Ishikawa (cell line): ENCODE measurements at regions not wholly inside any gene's neighbourhood (a gene's known extent, or its start where the extent isn't known, plus 50 kb on each side); places are given as distances from the start of the nearest gene placed in this dataset.

ENCODE experiments used
- CEBPB ChIP-seq: IDR thresholded peaks from 2 replicates; pipeline ENCODE4 v1.6.1; 2012
- CREB1 ChIP-seq: IDR thresholded peaks from 2 replicates; pipeline ENCODE4 v1.6.1; 2012; ENCODE audit warnings: low read depth
- EGR1 ChIP-seq: IDR thresholded peaks from 2 replicates; pipeline ENCODE4 v1.6.1; 2012
- EP300 ChIP-seq: IDR thresholded peaks from 2 replicates; pipeline ENCODE4 v1.6.1; 2012; ENCODE audit warnings: borderline replicate concordance
- FOXM1 ChIP-seq: IDR thresholded peaks from 2 replicates; pipeline ENCODE4 v1.6.1; 2012; ENCODE audit warnings: low read depth, borderline replicate concordance
- MAX ChIP-seq: IDR thresholded peaks from 2 replicates; pipeline ENCODE4 v1.6.1; 2012
- NFIC ChIP-seq: IDR thresholded peaks from 2 replicates; pipeline ENCODE4 v1.6.1; 2012
- RAD21 ChIP-seq: IDR thresholded peaks from 2 replicates; pipeline ENCODE4 v1.6.1; 2012; ENCODE audit warnings: low read depth
- TAF1 ChIP-seq: IDR thresholded peaks from 2 replicates; pipeline ENCODE4 v1.6.1; 2012; ENCODE audit warnings: low read depth, mild to moderate bottlenecking
- TEAD4 ChIP-seq: IDR thresholded peaks from 2 replicates; pipeline ENCODE4 v1.6.1; 2012
- USF1 ChIP-seq: IDR thresholded peaks from 2 replicates; pipeline ENCODE4 v1.6.1; 2012
- YY1 ChIP-seq: IDR thresholded peaks from 2 replicates; pipeline ENCODE4 v1.6.1; 2012; ENCODE audit warnings: low read depth
- ZBTB7A ChIP-seq: IDR thresholded peaks from 2 replicates; pipeline ENCODE4 v1.6.1; 2012; ENCODE audit warnings: low read depth
- TF ChIP-seq, protein P1 (sequence below): IDR thresholded peaks from 2 replicates; pipeline ENCODE4 v1.6.1; 2012; ENCODE audit warnings: low read depth, mild to moderate bottlenecking

DNA sequence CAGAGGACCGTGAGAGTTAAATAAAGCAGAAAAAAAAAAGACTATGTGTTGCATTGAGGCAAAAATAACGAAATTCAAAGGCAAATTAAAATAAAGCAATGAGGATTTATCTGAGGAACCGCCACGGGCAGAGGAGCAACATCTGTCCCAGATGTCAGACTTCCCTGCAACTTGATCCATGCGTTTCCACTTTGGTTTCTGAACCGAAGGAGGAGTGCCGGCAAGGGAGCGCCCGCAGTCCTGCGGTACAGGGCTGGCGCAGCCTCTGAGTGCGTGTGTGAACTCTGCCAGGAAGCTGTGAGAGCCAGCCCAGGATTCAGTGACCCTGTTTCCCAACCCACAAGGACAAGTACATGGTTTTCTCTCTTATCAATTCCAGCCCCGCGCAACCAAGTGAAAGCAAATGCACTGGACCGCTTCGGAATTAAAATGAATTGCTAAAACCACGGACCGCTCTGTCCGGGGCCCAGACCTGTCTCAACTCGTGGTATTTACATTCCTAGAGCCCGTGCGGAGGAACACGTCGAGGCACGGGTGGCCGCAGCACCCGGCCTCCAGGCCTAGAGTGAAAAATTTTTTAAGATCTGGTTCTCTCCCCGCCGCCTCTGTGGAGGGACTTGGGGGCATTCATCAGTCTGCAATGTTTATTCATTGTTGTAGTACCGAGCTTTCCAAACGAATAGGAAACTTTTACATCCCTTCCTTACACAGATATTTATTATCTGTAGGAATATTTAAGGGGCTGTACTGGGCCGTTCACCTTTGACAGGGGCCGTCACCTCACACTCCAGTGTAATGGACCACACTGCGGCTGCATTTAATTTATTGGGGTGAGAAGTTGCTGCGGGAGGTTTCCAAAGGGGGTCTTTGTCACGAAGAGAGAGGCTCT, 291.5 kb upstream of the NFE2L3 start:
- no peak for TF ChIP-seq USF1
- TF ChIP-seq ZBTB7A: no peak
- TF ChIP-seq, protein P1, sequence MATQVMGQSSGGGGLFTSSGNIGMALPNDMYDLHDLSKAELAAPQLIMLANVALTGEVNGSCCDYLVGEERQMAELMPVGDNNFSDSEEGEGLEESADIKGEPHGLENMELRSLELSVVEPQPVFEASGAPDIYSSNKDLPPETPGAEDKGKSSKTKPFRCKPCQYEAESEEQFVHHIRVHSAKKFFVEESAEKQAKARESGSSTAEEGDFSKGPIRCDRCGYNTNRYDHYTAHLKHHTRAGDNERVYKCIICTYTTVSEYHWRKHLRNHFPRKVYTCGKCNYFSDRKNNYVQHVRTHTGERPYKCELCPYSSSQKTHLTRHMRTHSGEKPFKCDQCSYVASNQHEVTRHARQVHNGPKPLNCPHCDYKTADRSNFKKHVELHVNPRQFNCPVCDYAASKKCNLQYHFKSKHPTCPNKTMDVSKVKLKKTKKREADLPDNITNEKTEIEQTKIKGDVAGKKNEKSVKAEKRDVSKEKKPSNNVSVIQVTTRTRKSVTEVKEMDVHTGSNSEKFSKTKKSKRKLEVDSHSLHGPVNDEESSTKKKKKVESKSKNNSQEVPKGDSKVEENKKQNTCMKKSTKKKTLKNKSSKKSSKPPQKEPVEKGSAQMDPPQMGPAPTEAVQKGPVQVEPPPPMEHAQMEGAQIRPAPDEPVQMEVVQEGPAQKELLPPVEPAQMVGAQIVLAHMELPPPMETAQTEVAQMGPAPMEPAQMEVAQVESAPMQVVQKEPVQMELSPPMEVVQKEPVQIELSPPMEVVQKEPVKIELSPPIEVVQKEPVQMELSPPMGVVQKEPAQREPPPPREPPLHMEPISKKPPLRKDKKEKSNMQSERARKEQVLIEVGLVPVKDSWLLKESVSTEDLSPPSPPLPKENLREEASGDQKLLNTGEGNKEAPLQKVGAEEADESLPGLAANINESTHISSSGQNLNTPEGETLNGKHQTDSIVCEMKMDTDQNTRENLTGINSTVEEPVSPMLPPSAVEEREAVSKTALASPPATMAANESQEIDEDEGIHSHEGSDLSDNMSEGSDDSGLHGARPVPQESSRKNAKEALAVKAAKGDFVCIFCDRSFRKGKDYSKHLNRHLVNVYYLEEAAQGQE: no peak
- no peak for TF ChIP-seq TAF1
- TF ChIP-seq YY1: no peak
- TF ChIP-seq MAX: no peak
- no peak for TF ChIP-seq CREB1
- no peak for TF ChIP-seq FOXM1
- no peak for TF ChIP-seq TEAD4
- TF ChIP-seq NFIC: no peak
- TF ChIP-seq RAD21: no peak
- no peak for TF ChIP-seq EP300
- no peak for TF ChIP-seq EGR1
- no peak for TF ChIP-seq CEBPB
